ENCODE measurements at regions not wholly inside any gene's neighbourhood (a gene's known extent, or its start where the extent isn't known, plus 50 kb on each side); places are given as distances from the start of the nearest gene placed in this dataset.

DNA sequence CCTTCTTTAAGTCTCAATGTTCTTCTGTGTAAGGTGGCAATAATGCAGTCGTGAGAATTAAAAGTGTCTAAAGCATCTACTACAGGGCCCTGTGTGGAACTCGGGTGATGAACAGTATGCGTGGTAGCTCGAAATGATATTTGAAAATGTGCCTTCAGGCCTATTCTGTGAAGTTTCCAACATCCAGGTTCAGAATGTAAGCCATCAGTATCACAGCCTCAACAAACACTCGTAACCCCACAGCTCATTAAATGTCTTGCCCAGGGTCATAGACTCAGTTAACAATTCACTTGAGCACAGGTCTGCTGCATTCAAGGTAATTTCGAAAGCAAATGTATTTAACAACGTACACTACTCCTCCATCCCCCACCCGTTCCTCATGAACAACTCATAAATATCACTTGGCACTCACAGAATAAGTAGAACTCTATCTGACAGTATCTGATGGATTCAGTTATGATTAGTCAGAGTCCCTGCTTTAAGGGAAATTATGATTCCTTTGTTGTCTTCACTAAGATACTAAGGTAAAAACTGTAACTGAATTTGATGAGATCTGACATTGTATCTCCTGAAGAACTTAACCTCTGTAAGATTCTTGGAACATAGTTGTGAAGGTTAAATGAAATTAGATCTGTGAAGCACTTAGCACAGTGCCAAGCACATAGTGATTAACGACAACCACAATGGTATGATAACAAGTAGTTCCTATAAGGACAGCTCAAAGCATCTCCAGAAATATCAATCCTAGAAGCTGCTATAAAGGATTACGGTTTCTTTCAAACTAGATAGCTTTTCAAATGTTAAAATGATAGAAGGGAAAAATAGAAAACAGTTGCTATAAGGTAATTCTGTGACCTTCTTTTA lies 642.3 kb downstream of the TBL1XR1 start:
- Mint-ChIP-seq H3K4me3 (no peak overlapping the region), H3K36me3 (ENCODE audit: insufficient read depth in 1 of 3, low read depth in 3 of 3) (no peaks in the 10 kb centered on the region), H3K4me1 (no peaks in the 10 kb centered on the region), H3K9me3 (no peaks in the 10 kb centered on the region), H3K27me3 (ENCODE audit: low read depth) (no peaks in the 10 kb centered on the region), H3K27ac (no peak overlapping the region)
- H4K20me1 ChIP-seq (ENCODE audit: control insufficient read depth, insufficient read depth, insufficient read length): no peaks in the 10 kb centered on the region
- H3K14ac ChIP-seq (ENCODE audit: insufficient read depth, low read length): no peak overlapping the region
- no CpG with 5 or more reads among the region's 10 CpGs for WGBS (ENCODE audit: extremely low coverage, insufficient read length, low lambda C conversion rate)
- H3K23ac ChIP-seq (ENCODE audit: insufficient read length, low read depth, low read length): no peak overlapping the region
- H3K27me3 ChIP-seq (ENCODE audit: insufficient read depth, low read length): no peaks in the 10 kb centered on the region
- no peaks in the 10 kb centered on the region for H3K9me3 ChIP-seq (ENCODE audit: control insufficient read depth, low read depth, low read length)
- no peak overlapping the region for H2BK120ac ChIP-seq (ENCODE audit: low read depth, low read length, poor library complexity, severe bottlenecking)
- H3K79me1 ChIP-seq (ENCODE audit: insufficient read depth, low read depth, low read length, poor library complexity, severe bottlenecking): no peaks in the 10 kb centered on the region
- H3K23me2 ChIP-seq (ENCODE audit: insufficient read length, low read depth, low read length, poor library complexity, severe bottlenecking): no peaks in the 10 kb centered on the region
- H2AFZ ChIP-seq (ENCODE audit: low read length): no peak overlapping the region
- no peak overlapping the region for H4K91ac ChIP-seq (ENCODE audit: insufficient read length, low read depth, low read length)
- H3K18ac ChIP-seq (ENCODE audit: insufficient read length, low read depth, low read length): no peak overlapping the region
- H3K4me2 ChIP-seq (ENCODE audit: insufficient read depth, insufficient read length, low read length): no peak overlapping the region
- no peak overlapping the region for H3K56ac ChIP-seq (ENCODE audit: insufficient read length, low read depth, low read length)
- H2BK15ac ChIP-seq (ENCODE audit: low read depth, low read length): no peak overlapping the region; the same call in 1 of the 2 replicates
- no peak overlapping the region for H3K4ac ChIP-seq (ENCODE audit: low read depth, low read length)
- no peak overlapping the region for H3K27ac ChIP-seq (ENCODE audit: insufficient read length, low read depth, low read length)
- H2BK20ac ChIP-seq (ENCODE audit: low read depth, low read length, poor library complexity, severe bottlenecking): no peak overlapping the region
- no peak overlapping the region for H3T11ph ChIP-seq (ENCODE audit: low read length)
- no peaks in the 10 kb centered on the region for H3K4me1 ChIP-seq (ENCODE audit: insufficient read depth, low read length)
- H3K79me2 ChIP-seq (ENCODE audit: insufficient read depth, low read length): no peaks in the 10 kb centered on the region
- TF ChIP-seq, protein P1, sequence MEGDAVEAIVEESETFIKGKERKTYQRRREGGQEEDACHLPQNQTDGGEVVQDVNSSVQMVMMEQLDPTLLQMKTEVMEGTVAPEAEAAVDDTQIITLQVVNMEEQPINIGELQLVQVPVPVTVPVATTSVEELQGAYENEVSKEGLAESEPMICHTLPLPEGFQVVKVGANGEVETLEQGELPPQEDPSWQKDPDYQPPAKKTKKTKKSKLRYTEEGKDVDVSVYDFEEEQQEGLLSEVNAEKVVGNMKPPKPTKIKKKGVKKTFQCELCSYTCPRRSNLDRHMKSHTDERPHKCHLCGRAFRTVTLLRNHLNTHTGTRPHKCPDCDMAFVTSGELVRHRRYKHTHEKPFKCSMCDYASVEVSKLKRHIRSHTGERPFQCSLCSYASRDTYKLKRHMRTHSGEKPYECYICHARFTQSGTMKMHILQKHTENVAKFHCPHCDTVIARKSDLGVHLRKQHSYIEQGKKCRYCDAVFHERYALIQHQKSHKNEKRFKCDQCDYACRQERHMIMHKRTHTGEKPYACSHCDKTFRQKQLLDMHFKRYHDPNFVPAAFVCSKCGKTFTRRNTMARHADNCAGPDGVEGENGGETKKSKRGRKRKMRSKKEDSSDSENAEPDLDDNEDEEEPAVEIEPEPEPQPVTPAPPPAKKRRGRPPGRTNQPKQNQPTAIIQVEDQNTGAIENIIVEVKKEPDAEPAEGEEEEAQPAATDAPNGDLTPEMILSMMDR (conservative IDR thresholded peaks at IDR 0.05): no peak
- H4K5ac ChIP-seq (ENCODE audit: insufficient read length, low read depth, low read length): no peak overlapping the region
- H4K8ac ChIP-seq (replicated peaks; ENCODE audit: insufficient read length, low read depth, low read length): no peak overlapping the region
- no peak overlapping the region for H2BK5ac ChIP-seq (ENCODE audit: insufficient read length, low read length)
- H2AK5ac ChIP-seq (ENCODE audit: insufficient read length, low read length): no peak overlapping the region
- no peak overlapping the region for H3K9ac ChIP-seq (ENCODE audit: extremely low read depth, insufficient read length, low read length)
- no peak overlapping the region for H2BK12ac ChIP-seq (ENCODE audit: insufficient read length, low read depth, low read length)
- no peak for DNase-seq

Data from H9 (cell line).